Tibial artery (tissue), 4 donors: ENCODE measurements at regions not wholly inside any gene's neighbourhood (a gene's known extent, or its start where the extent isn't known, plus 50 kb on each side); places are given as distances from the start of the nearest gene placed in this dataset.

Source experiments
- DNase-seq, 2 donors: peaks; one replicate each; pipeline ENCODE4 v3.0.0-alpha.2; 2019
- H3K27ac ChIP-seq, 2 donors: fragments of 200-600 bp; sonication (generic) in 1 of 2; 1 replicate in 1 of 2; 2 replicates in 1 of 2; pipeline ENCODE4 v1.5.1; 2018 to 2019; ENCODE audit warnings: mild to moderate bottlenecking in 1 of 2
- H3K27me3 ChIP-seq, 2 donors: fragments of 200-600 bp; sonication (generic) in 1 of 2; one replicate each; pipeline versions ENCODE4 v1.5.1 to v1.6.0; 2016 to 2019
- H3K36me3 ChIP-seq, 3 donors: fragments of 200-600 bp; sonication (generic) in 2 of 3; one replicate each; pipeline ENCODE4 v1.5.1; 2016 to 2019; ENCODE audit warnings: mild to moderate bottlenecking in 2 of 3
- H3K4me1 ChIP-seq, 4 donors: fragments of 200-600 bp; sonication (generic) in 2 of 4; 1 replicate in 3 of 4; 2 replicates in 1 of 4; pipeline ENCODE4 v1.5.1; 2016 to 2019
- H3K4me3 ChIP-seq, 2 donors: fragments of 200-600 bp; sonication (generic) in 1 of 2; 1 replicate in 1 of 2; 2 replicates in 1 of 2; pipeline ENCODE4 v1.5.1; 2018 to 2019; ENCODE audit warnings: mild to moderate bottlenecking in 2 of 2
- H3K9me3 ChIP-seq, 3 donors: fragments of 200-600 bp; sonication (generic) in 1 of 3; one replicate each; pipeline ENCODE4 v1.5.1; 2016 to 2019
- intact Hi-C: fragments of 100-400 bp; cut with DNase I; formaldehyde crosslinking; loops from one replicate; pipeline ENCODE4 v1.15.0; 2023; ENCODE audit warnings: low total_unique reads
- TF ChIP-seq, protein P1 (sequence below), 2 experiments: fragments of 200-600 bp in 1 of 2; fragments of 450-650 bp in 1 of 2; IDR thresholded peaks; one replicate each; pipeline ENCODE4 v1.5.1; 2017 to 2019; ENCODE audit warnings: antibody characterized with exemption in 2 of 2, mild to moderate bottlenecking in 1 of 2, moderate library complexity in 1 of 2

- intact Hi-C loops = no loop called here
- Histone ChIP-seq H3K27ac (no peak overlapping the region), H3K4me1 (no peaks in the 10 kb centered on the region), H3K27me3 (no peaks in the 10 kb centered on the region), H3K36me3 (no peaks in the 10 kb centered on the region), H3K9me3 (no peaks in the 10 kb centered on the region), H3K4me3 (no peak overlapping the region)
- DNase-seq = no peak
- TF ChIP-seq, protein P1, sequence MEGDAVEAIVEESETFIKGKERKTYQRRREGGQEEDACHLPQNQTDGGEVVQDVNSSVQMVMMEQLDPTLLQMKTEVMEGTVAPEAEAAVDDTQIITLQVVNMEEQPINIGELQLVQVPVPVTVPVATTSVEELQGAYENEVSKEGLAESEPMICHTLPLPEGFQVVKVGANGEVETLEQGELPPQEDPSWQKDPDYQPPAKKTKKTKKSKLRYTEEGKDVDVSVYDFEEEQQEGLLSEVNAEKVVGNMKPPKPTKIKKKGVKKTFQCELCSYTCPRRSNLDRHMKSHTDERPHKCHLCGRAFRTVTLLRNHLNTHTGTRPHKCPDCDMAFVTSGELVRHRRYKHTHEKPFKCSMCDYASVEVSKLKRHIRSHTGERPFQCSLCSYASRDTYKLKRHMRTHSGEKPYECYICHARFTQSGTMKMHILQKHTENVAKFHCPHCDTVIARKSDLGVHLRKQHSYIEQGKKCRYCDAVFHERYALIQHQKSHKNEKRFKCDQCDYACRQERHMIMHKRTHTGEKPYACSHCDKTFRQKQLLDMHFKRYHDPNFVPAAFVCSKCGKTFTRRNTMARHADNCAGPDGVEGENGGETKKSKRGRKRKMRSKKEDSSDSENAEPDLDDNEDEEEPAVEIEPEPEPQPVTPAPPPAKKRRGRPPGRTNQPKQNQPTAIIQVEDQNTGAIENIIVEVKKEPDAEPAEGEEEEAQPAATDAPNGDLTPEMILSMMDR (IDR thresholded peaks at IDR 0.05) = no peak
Observed at GRCh38 chr7:153532326-153532725, 519.9 kb upstream of the DPP6 start.

DNA sequence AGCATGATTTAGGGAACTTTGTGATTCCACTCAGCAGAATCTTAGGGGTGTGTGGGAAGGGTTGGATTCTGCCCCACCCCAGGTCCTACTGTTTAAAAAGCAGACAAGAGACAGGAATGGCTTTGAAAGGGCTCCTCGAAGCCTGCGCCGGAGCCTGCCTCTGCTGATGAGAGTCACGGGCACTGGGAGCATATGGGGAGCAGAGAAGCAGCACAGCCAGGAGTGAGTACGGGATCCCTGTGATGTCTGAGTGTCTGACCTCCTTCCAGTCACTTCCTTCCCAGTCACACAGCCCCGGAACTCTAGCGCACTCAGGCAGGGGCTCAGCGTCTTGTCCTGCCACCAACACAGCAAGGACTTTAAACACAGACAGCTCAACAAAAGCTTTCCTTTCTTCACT lies 514.9 kb upstream of the DPP6 start:
- H3K36me3 ChIP-seq = no peaks in the 10 kb centered on the region
- no peak overlapping the region for H3K4me3 ChIP-seq
- intact Hi-C loops = no loop called here
- DNase-seq = no peak
- H3K4me1 ChIP-seq = no peaks in the 10 kb centered on the region
- no peaks in the 10 kb centered on the region for H3K27me3 ChIP-seq
- TF ChIP-seq, protein P1 (IDR thresholded peaks at IDR 0.05) = no peak
- H3K9me3 ChIP-seq = no peaks in the 10 kb centered on the region
- H3K27ac ChIP-seq = no peak overlapping the region

GRCh38 chr7:153541903-153542302 lies 510.3 kb upstream of the DPP6 start:
- Histone ChIP-seq H3K27ac (no peak overlapping the region), H3K4me3 (no peak overlapping the region), H3K4me1 (no peaks in the 10 kb centered on the region), H3K36me3 (no peaks in the 10 kb centered on the region), H3K9me3 (no peaks in the 10 kb centered on the region), H3K27me3 (no peaks in the 10 kb centered on the region)
- TF ChIP-seq, protein P1 (IDR thresholded peaks at IDR 0.05) = no peak
- intact Hi-C loops = no loop called here
- no peak for DNase-seq

- DNase-seq = no peak
- H3K4me3 ChIP-seq = no peak overlapping the region
- no peak overlapping the region for H3K27ac ChIP-seq
- no peaks in the 10 kb centered on the region for H3K4me1 ChIP-seq
- intact Hi-C loops = no loop called here
- TF ChIP-seq, protein P1 (IDR thresholded peaks at IDR 0.05) = no peak
- H3K36me3 ChIP-seq = no peaks in the 10 kb centered on the region
- no peaks in the 10 kb centered on the region for H3K9me3 ChIP-seq
- H3K27me3 ChIP-seq = no peaks in the 10 kb centered on the region
Observed at GRCh38 chr7:153543232-153543631, 509.0 kb upstream of the DPP6 start.

- H3K4me1 ChIP-seq = no peaks in the 10 kb centered on the region
- H3K36me3 ChIP-seq = no peaks in the 10 kb centered on the region
- no peak overlapping the region for H3K27ac ChIP-seq
- intact Hi-C loops = no loop called here
- H3K9me3 ChIP-seq = no peaks in the 10 kb centered on the region
- no peak overlapping the region for H3K4me3 ChIP-seq
- DNase-seq = no peak
- H3K27me3 ChIP-seq = no peaks in the 10 kb centered on the region
- TF ChIP-seq, protein P1 (IDR thresholded peaks at IDR 0.05) = no peak
Observed at GRCh38 chr7:153550173-153550572, 502.0 kb upstream of the DPP6 start.

GRCh38 chr7:153564391-153564790 lies 487.8 kb upstream of the DPP6 start:
- Histone ChIP-seq H3K27ac (no peak overlapping the region), H3K27me3 (no peaks in the 10 kb centered on the region), H3K4me3 (no peak overlapping the region), H3K36me3 (no peaks in the 10 kb centered on the region), H3K9me3 (no peaks in the 10 kb centered on the region), H3K4me1 (no peaks in the 10 kb centered on the region)
- TF ChIP-seq, protein P1 (IDR thresholded peaks at IDR 0.05) = no peak
- intact Hi-C loops = no loop called here
- DNase-seq = no peak
